C1 segment of cervical spinal cord (tissue), 14 donors: ENCODE measurements at regions not wholly inside any gene's neighbourhood (a gene's known extent, or its start where the extent isn't known, plus 50 kb on each side); places are given as distances from the start of the nearest gene placed in this dataset.

Source experiments
- DNase-seq, 14 donors: peaks; one replicate each; lab custom pipeline; 2025; lab: John Stamatoyannopoulos, UW

DNA sequence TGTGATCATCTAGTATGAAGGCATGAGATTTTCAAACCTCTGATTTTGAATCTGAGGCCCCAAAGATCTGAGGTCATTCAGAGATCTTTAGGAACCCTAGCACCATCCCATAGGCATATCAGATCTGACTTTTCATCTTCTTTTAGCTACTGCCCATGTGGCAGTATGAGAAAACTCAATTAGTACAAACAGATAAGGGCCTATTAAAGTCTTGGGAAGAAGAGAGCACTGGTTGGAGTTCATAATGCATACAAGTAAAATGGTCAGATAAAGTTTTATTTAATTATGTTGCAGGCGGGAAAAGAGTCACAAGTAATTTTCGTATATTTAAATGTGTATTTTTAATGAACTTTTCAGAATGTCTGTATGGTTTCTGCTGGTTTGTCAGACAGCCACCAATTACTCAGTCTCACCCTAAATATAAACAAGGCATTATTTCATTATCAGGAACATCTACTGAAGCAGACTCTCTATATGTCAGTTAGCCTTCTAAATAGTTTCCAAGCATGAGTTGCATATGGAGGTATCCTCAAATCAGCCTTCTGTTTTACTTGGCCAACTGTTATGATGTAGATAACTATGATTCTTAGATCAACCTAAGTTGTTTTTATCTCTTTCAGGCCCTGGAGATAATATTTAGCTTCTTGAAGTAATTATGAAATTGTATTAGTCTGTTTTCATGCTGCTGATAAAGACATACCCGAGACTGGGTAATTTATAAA, 340.3 kb upstream of the TBC1D5 start:
- DNase-seq = no peak

GRCh38 chr3:18080198-18080689, 337.8 kb upstream of the TBC1D5 start:
- DNase-seq = no peak

DNA sequence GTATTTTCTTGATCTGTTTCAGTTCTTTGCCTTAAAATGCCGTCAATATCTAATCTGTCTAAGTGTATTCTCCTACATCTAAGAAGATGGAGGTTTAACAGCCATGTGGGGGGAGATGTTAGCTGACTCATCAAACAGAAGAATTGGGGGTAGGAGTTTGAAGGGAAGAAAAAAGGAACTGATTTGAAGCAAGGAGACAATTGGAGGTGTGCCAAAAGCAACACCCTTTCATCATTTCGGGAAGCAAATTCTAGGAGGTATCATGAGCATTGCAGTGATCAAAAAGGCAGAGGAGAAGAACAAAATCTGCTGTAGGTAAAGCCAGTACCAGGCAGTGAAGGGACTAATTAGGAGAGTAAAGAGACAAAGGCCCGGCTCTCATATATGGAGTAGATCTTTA, 337.3 kb upstream of the TBC1D5 start:
- no peak for DNase-seq

GRCh38 chr3:18079062-18079461, 336.6 kb upstream of the TBC1D5 start:
- no peak for DNase-seq

DNA sequence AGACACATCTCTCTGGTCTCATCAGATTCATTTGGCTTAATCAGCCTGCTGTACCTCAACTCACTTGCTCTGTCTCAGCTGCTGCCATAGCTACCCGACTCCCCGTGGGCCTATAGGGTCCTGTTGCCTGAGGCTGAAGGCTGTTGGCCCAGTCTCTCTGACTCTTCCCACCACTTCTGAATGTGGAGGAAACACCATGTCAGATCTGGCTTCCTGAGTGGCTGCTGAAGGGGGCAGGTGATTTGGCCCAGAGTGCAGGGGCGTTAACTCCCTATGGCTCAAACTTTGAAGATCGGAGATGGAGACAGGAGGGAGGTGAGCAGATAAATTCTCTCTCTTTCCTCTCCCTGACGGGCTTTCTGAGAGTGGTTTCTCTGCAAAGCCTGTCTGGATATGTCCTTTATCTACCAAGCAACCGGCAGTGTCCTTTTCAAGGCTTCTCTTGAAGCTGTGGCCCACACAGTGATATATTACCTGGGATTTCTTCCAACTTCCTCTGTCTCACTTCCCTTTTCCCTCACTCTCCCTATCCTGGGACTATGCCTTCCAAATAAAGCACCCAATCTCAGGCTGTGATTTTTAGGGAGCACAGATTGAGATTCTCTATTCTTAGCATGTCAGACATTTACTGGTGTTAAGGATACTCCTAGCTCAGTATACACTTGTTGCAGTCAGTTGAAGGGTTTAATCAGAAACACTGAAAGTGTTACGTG, 334.9 kb upstream of the TBC1D5 start:
- no peak for DNase-seq

- DNase-seq = no peak
Measured at GRCh38 chr3:18076301-18076700, 333.9 kb upstream of the TBC1D5 start.

- DNase-seq = no peak
Measured at GRCh38 chr3:18075799-18076198, 333.4 kb upstream of the TBC1D5 start.

DNA sequence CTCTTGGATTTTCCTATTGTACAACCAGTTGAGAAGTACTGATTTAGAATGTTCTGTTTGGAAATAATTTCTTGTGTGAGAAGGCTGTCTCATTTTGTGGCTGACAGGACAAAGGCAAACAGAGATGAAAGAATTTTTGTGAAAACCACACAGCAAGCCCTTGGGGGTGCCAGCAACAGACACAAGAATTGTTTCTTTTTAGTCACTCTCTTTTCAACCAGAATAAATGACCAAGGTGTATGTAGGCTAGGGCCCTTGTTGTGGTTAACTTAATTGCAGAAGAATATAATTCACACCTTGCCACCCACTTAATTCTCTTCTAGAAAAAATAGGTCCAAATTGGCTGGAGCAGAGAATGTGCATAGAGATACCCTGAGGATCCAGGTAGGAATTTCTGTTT, 329.4 kb upstream of the TBC1D5 start:
- DNase-seq = no peak

- DNase-seq = no peak
Measured at GRCh38 chr3:18070944-18071343, 328.5 kb upstream of the TBC1D5 start.

DNA sequence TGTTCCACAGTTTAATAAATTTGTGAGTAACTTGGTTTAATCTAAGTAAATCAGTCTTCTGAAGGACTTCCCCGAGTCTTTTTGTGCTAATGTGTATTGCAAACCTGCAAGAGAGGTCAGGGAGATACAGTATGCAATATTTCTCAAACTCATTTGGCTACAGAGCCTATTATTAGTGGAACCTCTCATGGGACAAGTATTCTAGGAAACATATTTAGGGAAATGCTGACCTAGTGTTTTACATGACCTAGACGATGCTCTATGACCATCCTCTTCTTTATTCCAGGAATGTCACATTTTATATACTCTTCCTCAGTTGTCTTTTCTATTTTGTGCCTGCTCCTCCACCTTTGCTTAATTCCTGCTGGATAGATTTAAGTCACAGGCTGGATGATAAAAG, 327.8 kb upstream of the TBC1D5 start:
- no peak for DNase-seq

DNA sequence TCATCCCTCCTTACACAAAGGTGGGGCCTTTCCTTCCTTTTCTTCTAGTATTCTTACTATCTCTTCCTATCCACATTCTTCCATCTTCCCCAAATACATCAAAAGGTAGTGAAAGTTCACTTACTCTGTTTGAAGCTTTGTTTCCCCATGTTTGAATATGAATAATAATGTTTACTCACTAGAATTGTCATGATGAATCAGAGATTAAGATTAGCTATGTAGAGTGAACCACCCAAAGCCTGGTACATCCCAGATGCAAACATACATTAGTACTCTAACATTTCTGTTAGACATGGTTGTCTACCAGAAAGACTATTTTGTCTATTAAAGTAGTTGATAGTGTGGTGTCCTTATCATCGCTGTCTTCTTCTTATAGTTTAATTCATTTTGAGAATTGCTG, 327.1 kb upstream of the TBC1D5 start:
- no peak for DNase-seq

- DNase-seq = no peak
Measured at GRCh38 chr3:18066899-18067582, 324.6 kb upstream of the TBC1D5 start.

GRCh38 chr3:18064586-18064985, 322.2 kb upstream of the TBC1D5 start:
- DNase-seq = no peak

- no peak for DNase-seq
Measured at GRCh38 chr3:18062657-18063025, 320.2 kb upstream of the TBC1D5 start.

DNA sequence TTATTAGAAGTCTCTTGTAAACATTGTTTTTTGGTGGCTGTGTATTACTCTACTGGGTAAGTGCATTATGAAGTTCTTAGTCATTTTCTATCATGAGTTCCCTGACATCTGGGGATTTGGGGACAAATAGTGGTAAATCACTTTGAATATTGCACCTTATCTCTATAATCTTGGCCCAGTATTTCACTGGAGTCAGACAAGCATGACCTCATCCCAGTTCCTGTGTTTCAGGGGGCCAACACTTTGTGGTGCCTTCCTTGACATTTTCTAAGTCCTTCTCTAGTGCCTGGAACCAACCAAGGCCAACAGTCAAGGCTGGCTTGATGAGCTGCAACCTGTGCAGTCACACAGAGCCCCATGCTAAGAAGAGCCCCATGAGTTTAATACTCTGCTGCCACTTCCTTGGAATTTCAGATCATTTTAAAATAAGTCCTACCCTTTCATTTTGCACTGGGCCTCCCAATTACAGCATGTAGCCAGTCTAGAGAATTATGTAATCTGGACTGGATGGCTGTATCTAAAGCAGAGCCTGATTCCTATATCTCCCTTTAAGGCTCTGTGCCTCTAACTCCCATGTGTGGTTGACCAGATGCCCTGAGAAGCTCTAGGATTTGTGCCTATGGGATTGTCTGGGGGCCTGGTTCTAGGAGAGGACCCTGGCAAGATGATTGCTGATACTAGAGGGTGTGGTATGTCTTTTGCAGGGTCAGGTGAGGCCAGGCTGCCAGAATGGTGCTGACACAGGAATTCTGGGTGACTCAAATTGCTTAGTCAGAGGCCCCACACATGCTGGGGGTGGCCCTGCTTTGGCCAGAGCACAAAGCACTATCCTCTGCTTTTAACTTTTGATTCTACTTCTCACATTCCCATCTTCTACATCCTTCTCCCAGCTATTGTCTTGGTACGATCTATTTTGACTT, 319.6 kb upstream of the TBC1D5 start:
- no peak for DNase-seq

DNA sequence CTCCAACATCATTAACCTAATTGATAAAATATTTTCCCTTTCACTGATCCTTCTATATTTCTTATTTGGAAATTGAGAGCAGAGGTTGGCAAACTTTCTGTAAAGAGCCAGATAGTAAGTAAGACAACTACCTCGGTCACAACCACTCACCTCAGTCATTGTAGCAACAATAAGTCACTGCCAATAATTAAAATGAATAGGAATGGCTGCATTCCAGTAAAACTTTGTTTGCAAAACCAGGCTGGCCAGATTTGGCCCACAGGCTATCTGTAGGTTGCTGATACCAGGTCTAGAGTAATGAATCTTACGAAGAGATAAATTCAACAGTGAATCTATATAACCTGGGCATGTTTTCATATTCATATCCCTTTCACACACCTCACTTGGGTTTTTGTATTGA, 316.2 kb upstream of the TBC1D5 start:
- DNase-seq = no peak

- DNase-seq = no peak
Measured at GRCh38 chr3:18057471-18058091, 315.1 kb upstream of the TBC1D5 start.

- no peak for DNase-seq
Measured at GRCh38 chr3:18054625-18055024, 312.2 kb upstream of the TBC1D5 start.

- DNase-seq = no peak
Measured at GRCh38 chr3:18051306-18051705, 308.9 kb upstream of the TBC1D5 start.

DNA sequence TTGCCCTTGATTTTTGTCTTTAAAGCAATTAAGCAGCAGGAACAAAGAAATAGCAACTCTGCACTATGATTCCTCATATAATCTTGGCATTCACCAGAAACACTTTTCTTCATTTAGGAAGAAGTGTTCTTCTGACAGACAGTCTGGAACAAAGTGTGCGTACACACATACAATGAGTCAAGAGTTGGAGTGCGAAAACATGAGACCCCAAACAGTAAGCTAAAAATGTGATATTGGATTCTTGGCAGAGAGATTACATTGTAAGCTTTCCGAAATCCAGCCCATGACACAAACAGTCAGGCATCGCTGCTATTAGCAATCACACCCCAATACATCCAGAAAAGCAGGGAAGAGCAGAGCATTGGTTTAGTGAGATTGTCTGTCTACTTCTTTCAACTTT, 306.7 kb upstream of the TBC1D5 start:
- DNase-seq = no peak

DNA sequence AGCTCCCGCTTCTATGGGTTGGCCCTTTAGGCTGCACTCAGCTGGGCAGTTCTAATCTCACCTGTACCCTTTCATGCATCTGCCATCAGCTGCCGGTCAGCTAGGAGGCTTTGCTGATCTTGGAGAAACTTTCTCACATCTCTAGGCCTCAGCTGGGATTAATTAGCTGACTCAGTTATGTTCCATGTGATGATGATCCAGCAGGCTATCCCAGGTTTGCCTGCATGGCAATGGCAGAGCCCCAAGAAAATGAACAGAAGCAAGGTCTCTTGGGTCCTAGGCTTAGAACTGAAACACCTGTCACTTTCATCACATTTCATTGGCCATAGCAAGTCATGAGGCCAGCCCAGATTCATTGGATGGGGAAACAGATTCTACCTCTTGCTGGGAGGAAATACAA, 304.6 kb upstream of the TBC1D5 start:
- DNase-seq = no peak
